GM18870 (cell line): ENCODE measurements at regions not wholly inside any gene's neighbourhood (a gene's known extent, or its start where the extent isn't known, plus 50 kb on each side); places are given as distances from the start of the nearest gene placed in this dataset.
A peak's percentile ranks its signal among the peaks of the same experiment; 100 is the strongest.

ENCODE experiments used
- ATAC-seq: cut with Tn5 transposase; IDR thresholded peaks from one replicate; pipeline ENCODE4 v1.9.1; 2021; ENCODE audit warnings: moderate library complexity; ENCODE audit not compliant: unreplicated experiment

GRCh38 chr1:103171041-103171590 lies 62.8 kb upstream of the COL11A1 start:
- ATAC-seq: no peak

GRCh38 chr1:103170609-103171008 lies 62.3 kb upstream of the COL11A1 start:
- ATAC-seq: no peak

- ATAC-seq: peak; percentile 58
These were observed 54.0 kb upstream of the COL11A1 start for GRCh38 chr1:103162360-103162759.

- ATAC-seq: no peak
These were observed 52.0 kb upstream of the COL11A1 start for GRCh38 chr1:103160281-103160680.
